SK-MEL-5 (cell line): ENCODE measurements at regions not wholly inside any gene's neighbourhood (a gene's known extent, or its start where the extent isn't known, plus 50 kb on each side); places are given as distances from the start of the nearest gene placed in this dataset.

Experiments used
- DNase-seq: peaks from one replicate; pipeline ENCODE4 v3.0.0-alpha.2; 2016; ENCODE audit warnings: low read depth, low spot score
- in situ Hi-C: cut with HindIII; loops from 2 replicates; pipeline ENCODE4 v1.10.0; 2016; ENCODE audit warnings: low sequenced_read_pairs, high pct_unique_total_duplicates, low pct_unique_long_range_greater_than_20kb

GRCh38 chr11:71358963-71359567, 89.1 kb downstream of the DHCR7 start:
- in situ Hi-C loops, result no loop called here
- DNase-seq, result no peak

DNA sequence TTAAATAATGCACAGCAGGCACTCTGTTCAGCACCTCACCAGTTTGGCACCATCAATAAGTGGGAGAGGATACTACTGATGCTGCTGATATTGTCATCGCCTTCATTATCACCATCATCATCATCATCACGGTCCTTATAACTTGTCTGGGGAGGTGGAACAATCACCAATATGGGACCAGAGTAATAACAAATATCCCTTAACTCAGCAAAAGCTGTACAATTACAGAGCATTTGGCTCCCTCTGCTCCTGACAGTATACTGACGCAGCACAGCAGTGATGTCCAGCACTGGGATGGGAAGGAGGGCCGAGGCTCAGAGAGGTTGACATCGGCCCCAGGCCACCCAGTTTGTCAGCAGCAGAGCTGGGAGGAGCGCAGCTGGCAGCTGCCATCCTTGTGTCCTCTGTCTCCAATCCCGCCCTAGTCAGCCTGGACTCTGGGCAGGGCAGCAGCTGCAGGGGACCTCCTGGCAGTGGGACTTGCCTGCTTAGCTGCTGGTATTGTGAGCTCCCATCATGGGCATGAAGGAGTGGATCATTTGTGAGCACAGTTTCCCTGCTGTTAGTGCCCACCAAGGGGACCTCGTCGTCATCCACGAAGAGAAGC, 90.0 kb downstream of the DHCR7 start:
- DNase-seq, result no peak
- in situ Hi-C loops, result no loop called here

DNA sequence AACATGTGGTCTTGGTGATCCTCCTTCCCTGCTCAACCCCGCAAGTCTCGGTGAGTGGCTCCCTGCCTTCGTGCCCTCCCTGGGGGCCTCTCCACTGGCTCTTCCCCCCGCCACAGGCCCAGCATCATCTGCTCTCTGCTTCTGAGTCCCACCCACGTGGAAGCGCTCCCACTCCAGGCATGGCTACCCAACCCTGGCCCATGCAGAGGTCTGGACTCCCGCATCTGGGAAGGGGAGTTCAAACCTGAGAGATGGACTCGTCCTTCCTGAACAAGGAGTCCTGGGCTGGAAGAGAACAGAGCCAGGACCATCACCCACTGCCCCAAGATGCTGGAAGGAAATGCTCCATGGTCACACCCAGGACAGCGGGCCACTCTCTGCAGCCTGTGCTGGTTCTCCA, 90.8 kb downstream of the DHCR7 start:
- no peak for DNase-seq
- in situ Hi-C loops, result no loop called here

DNA sequence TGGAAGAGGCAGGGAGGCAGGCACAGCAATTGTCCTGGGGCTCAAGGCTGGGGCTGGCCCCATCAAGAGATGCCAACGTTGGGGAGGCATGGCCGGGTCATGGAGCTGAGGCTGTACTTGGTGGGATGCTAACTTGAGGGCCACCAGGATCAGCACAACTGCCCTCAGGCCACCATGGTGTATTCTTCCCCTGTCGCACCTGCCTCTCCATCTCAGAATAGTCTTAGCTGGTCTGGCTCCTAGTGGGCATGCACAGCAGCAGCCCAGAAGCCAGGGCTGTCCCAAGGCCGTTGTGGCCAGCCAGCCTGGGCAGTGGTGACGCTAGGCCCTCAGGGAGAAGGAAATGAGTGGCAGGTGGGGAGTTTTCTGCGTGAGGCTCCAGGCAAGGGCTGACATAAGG, 91.3 kb downstream of the DHCR7 start:
- in situ Hi-C loops, result no loop called here
- no peak for DNase-seq

- no peak for DNase-seq
Measured at GRCh38 chr11:71356280-71356876, 91.8 kb downstream of the DHCR7 start.

GRCh38 chr11:71355281-71355680, 92.9 kb downstream of the DHCR7 start:
- DNase-seq, result no peak
- in situ Hi-C loops, result no loop called here

More at GRCh38 chr11:71356280-71356876, 91.8 kb downstream of the DHCR7 start:
- in situ Hi-C loops, result no loop called here

- in situ Hi-C loops, result no loop called here
- DNase-seq, result no peak
Measured at GRCh38 chr11:71354394-71355105, 93.6 kb downstream of the DHCR7 start.

GRCh38 chr11:71352748-71353147, 95.4 kb downstream of the DHCR7 start:
- in situ Hi-C loops, result no loop called here

DNA sequence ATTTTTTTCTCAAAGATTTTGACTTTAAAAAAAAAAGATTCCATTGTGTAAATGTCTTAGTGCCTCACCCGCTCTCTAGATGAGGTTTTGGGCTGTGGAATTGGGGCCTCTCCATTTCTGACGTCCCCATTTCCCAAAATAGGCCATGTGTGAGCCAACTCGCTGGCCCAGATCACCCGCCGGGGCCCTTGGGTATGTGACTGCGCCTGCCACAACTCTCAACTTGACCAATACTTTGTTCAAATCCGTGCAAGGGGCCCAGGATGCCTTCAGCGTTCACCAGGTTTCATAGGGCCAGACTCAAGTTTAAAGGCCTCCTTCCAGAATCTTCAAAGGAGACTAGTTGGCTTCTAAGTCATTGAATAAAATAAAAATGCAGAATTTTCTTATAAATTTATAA, 96.0 kb downstream of the DHCR7 start:
- no peak for DNase-seq
- in situ Hi-C loops, result no loop called here

More at GRCh38 chr11:71352748-71353147, 95.4 kb downstream of the DHCR7 start:
- no peak for DNase-seq

DNA sequence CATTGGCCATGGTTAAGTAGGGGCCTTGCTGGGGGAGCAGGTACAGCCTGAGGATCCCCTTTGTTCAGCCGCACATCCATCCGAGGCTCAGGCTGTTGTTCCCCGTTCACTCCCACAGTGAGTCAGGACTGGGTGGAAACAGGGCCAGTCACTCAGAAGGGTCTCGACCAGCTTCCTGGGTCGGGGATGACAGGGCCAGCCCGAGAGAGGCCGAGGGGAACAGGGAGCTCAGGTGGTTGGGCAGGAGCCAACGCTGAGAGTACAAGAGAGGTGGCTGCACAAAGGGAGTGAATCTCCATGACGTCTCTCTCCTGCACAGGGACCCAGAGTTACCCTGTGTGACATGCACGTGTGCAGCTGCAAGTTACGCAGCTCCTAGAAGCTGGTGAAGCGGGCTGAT, 97.2 kb upstream of the SHANK2 start:
- no peak for DNase-seq
- in situ Hi-C loops, result no loop called here

GRCh38 chr11:71343828-71344400, 91.5 kb upstream of the SHANK2 start:
- DNase-seq, result no peak
- in situ Hi-C loops, result no loop called here

GRCh38 chr11:71342951-71343827, 90.8 kb upstream of the SHANK2 start:
- peak; percentile 89 for DNase-seq
- in situ Hi-C loops, result no loop called here

DNA sequence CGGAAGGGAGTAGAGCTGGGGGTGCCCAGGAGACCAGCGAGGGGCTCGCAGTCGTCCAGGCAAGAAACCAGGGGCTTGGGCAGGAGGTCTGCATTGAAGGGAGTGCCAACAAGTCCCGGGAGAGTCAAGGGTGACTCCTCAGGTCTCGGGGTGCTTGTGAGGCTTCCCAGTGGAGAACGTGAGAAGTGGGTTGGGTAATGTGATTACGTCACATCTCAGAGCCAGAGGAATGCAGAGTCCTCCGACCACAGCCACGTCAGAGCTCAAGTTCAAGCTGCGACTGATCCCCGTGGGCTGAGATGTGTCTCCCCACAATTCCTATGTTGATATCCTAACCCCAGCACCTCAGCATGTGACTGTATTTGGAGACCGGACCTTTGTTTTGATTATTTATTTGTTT, 89.7 kb upstream of the SHANK2 start:
- DNase-seq, result no peak
- in situ Hi-C loops, result no loop called here

- DNase-seq, result no peak
- in situ Hi-C loops, result no loop called here
Measured at GRCh38 chr11:71341596-71341995, 89.2 kb upstream of the SHANK2 start.

- DNase-seq, result no peak
- in situ Hi-C loops, result no loop called here
Measured at GRCh38 chr11:71341173-71341572, 88.8 kb upstream of the SHANK2 start.

DNA sequence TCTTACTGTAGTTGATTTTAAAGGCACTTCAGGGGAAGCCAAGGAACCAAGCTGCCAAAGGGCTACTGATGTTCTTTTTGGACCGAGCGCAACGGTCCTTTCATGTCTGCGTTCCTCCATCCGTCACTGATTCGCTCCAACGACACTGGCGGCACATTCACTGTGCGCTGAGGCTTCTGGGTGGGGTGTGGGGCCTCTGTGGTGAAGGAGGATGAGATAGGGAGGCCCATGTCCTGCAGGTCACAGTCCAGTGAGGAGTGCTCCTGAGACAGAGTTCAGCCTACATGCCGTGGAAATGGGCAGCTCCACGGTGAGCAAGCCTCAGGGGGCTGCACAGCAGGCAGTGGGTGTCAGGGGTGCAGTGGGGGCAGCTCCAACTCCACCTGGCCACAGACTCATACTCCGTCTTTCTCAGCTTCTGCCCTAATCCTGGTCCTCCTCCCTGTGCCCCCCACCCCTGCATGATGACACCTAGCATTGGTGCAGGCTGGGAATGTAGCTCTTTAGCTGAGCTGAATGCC, 87.8 kb upstream of the SHANK2 start:
- in situ Hi-C loops, result no loop called here

GRCh38 chr11:71339396-71339881, 87.1 kb upstream of the SHANK2 start:
- in situ Hi-C loops, result no loop called here
- no peak for DNase-seq

More for the DNA sequence above, 87.8 kb upstream of the SHANK2 start:
- DNase-seq, result no peak
